ENCODE measurements at regions not wholly inside any gene's neighbourhood (a gene's known extent, or its start where the extent isn't known, plus 50 kb on each side); places are given as distances from the start of the nearest gene placed in this dataset.

DNA sequence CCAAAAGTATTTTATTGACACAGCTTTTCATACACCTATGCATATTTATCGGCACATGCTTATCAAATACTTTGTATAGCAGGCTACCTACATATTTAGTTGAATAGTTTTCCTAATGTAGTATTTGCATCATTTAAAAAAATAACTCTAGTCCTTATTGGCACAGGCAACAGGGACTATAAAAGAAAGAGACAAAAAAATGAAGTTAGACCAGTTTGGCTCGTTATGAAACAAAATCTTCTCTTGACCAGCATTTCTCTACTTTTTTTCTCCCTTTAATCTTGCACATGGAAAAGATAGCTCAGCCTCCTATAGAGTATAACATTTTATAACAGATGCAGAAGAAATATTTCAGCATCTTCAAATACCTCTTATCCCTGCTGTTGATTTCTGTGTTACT is 794.8 kb upstream of the MIR17HG start:
- TF ChIP-seq, protein P1, sequence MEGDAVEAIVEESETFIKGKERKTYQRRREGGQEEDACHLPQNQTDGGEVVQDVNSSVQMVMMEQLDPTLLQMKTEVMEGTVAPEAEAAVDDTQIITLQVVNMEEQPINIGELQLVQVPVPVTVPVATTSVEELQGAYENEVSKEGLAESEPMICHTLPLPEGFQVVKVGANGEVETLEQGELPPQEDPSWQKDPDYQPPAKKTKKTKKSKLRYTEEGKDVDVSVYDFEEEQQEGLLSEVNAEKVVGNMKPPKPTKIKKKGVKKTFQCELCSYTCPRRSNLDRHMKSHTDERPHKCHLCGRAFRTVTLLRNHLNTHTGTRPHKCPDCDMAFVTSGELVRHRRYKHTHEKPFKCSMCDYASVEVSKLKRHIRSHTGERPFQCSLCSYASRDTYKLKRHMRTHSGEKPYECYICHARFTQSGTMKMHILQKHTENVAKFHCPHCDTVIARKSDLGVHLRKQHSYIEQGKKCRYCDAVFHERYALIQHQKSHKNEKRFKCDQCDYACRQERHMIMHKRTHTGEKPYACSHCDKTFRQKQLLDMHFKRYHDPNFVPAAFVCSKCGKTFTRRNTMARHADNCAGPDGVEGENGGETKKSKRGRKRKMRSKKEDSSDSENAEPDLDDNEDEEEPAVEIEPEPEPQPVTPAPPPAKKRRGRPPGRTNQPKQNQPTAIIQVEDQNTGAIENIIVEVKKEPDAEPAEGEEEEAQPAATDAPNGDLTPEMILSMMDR (IDR thresholded peaks at IDR 0.05; ENCODE audit: insufficient read depth, low read length, poor library complexity, severe bottlenecking) = no peak
- no peak for TF ChIP-seq EZH2phosphoT487 (conservative IDR thresholded peaks at IDR 0.05; ENCODE audit: low read length)
